Brain microvascular endothelial cell (primary cell): ENCODE measurements at regions not wholly inside any gene's neighbourhood (a gene's known extent, or its start where the extent isn't known, plus 50 kb on each side); places are given as distances from the start of the nearest gene placed in this dataset.
"Not testable (repeated sequence)": the region's sequence is repeated elsewhere in the genome, so short reads cannot be mapped to it uniquely, and the experiment has no call there.

Experiments
- DNase-seq: peaks from one replicate; pipeline ENCODE4 v3.0.0-alpha.2; 2020
- H3K27ac ChIP-seq: fragments of 250-450 bp; sonication (Bioruptor Pico); 2 replicates; pipeline ENCODE4 v1.5.1; 2020; ENCODE audit warnings: mild to moderate bottlenecking, moderate library complexity
- H3K27me3 ChIP-seq: fragments of 250-450 bp; sonication (Bioruptor Pico); replicated peaks from 2 replicates; pipeline ENCODE4 v1.5.1; 2020; ENCODE audit warnings: mild to moderate bottlenecking
- H3K36me3 ChIP-seq: fragments of 250-450 bp; sonication (Bioruptor Pico); replicated peaks from 2 replicates; pipeline ENCODE4 v1.5.1; 2020; ENCODE audit warnings: mild to moderate bottlenecking
- H3K4me3 ChIP-seq: 2 replicates; pipeline ENCODE4 v1.5.1; 2011; ENCODE audit warnings: low read depth, mild to moderate bottlenecking, control low read depth, low read length, moderate library complexity
- CTCF ChIP-seq: IDR thresholded peaks from 2 replicates; pipeline ENCODE4 v1.5.1; 2011; ENCODE audit warnings: low read depth, mild to moderate bottlenecking, moderate library complexity, low read length, control low read depth, inconsistent platforms; ENCODE audit errors: missing control alignments
- in situ Hi-C: cut with HindIII; loops from 2 replicates; pipeline ENCODE4 v1.10.0; 2017; ENCODE audit warnings: low sequenced_read_pairs, low pct_ligation_motif_present

DNA sequence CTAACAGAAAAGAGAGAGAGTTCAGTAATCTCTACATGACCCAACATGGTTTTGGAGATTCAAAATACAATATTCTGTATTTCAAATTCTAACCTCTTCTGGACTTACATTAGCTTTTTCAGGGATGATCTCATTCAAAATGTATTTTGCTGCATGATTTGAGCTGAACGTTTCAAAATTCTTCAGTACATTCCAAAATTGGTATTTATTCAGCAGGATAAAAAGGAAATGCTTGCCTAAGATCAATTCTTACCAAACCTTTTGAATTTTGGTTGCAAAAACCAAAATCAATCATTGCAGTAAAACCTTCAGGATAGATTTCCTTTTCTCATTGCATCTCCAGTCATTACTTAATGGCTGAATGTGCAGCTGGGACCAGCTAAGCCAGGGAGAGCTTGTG lies 1761.3 kb upstream of the SEL1L start:
- no peaks in the 10 kb centered on the region for H3K36me3 ChIP-seq
- no peaks in the 10 kb centered on the region for H3K27me3 ChIP-seq
- no peak for DNase-seq
- H3K27ac ChIP-seq: no peak overlapping the region
- in situ Hi-C loops: no loop called here
- H3K4me3 ChIP-seq: no peak overlapping the region
- no peak for TF ChIP-seq CTCF

DNA sequence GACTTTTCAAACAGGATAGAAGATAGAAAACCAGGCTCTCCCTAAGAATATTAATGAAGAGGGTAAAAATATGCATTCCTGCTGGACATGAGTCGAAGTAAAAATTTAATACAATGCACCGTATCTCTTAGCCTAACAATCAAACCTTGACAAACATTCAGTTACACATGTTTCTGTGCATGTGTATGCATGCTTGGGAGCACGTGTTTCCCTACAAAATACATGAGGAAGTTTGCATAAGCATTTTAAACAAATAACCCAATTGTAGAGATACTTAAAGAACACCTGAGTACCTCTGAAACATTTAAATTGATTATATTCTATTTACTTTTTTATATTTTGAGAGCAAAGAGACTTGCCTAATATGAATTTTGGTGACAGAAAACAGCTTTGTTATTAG lies 1763.7 kb upstream of the SEL1L start:
- DNase-seq: no peak
- TF ChIP-seq CTCF: no peak
- Histone ChIP-seq H3K4me3 (no peak overlapping the region), H3K27ac (no peak overlapping the region), H3K27me3 (no peaks in the 10 kb centered on the region), H3K36me3 (no peaks in the 10 kb centered on the region)
- in situ Hi-C loops: no loop called here

DNA sequence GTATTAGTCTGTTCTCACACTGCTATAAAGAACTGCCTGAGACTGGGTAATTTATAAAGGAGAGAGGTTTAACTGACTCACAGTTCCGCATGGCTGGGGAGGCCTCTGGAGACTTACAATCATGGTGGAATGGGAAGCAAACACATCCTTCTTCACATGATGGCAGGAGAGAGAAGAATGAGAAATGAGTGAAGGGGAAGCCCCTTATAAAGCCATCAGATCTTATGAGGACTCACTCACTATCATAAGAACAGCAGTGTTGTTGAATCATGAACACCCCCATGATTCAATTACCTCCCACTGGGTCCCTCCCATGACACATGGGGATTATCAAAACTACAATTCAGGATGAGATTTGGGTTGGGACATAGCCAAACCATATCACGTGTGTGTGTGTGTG lies 1764.4 kb upstream of the SEL1L start:
- H3K4me3 ChIP-seq, H3K27ac ChIP-seq, in situ Hi-C loops, H3K27me3 ChIP-seq, H3K36me3 ChIP-seq: not testable (repeated sequence)
- peak; percentile 21 for DNase-seq

DNA sequence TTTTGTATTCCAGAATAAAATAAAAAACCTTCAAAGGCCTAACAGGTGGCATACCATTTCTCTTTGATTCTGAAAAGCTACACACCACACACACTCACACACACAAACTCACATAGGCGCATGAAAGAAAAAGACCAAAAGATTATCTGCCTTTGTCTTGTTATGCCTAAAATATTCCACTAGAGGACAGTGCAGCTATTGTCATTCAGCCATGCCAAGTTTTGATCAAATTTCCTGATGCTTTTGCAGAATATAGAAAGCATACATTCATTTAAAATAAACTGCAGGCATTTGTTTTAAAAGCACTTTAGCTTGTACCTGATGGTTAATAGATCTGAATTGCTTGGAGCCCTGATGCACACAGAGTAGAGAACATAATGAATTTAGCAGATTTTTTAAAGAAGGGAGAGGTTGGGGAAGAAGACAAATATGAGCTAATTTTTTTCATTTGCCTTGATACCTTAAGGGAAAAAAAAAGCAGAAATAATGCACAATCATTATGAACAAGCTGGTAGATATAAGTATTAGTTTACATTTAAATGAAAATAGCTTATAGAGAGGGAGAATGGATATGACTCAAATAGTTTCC lies 1766.9 kb upstream of the SEL1L start:
- TF ChIP-seq CTCF: peak; percentile 77
- H3K4me3 ChIP-seq: no peak overlapping the region
- DNase-seq: peak; percentile 21
- no peak overlapping the region for H3K27ac ChIP-seq
- H3K27me3 ChIP-seq: no peaks in the 10 kb centered on the region
- no peaks in the 10 kb centered on the region for H3K36me3 ChIP-seq
- in situ Hi-C loops: no loop called here

- Histone ChIP-seq H3K36me3 (no peaks in the 10 kb centered on the region), H3K4me3 (no peak overlapping the region), H3K27ac (no peak overlapping the region), H3K27me3 (no peaks in the 10 kb centered on the region)
- no peak for DNase-seq
- in situ Hi-C loops: no loop called here
- TF ChIP-seq CTCF: no peak
Observed at GRCh38 chr14:83301791-83302190, 1768.1 kb upstream of the SEL1L start.

- Histone ChIP-seq H3K27me3 (no peaks in the 10 kb centered on the region), H3K36me3 (no peaks in the 10 kb centered on the region), H3K27ac (no peak overlapping the region), H3K4me3 (no peak overlapping the region)
- in situ Hi-C loops: no loop called here
- TF ChIP-seq CTCF: no peak
- no peak for DNase-seq
Observed at GRCh38 chr14:83309211-83309610, 1775.6 kb upstream of the SEL1L start.
